A549 (cell line): ENCODE measurements at regions not wholly inside any gene's neighbourhood (a gene's known extent, or its start where the extent isn't known, plus 50 kb on each side); places are given as distances from the start of the nearest gene placed in this dataset.

Experiments
- GATA3 ChIP-seq: IDR thresholded peaks from 2 replicates; pipeline ENCODE4 v1.6.1; 2012; ENCODE audit warnings: borderline replicate concordance
- HOXA7 ChIP-seq: fragments of 250-450 bp; sonication (Bioruptor Pico); IDR thresholded peaks from 2 replicates; pipeline ENCODE4 v1.5.0; 2020; ENCODE audit warnings: mild to moderate bottlenecking, moderate library complexity
- MYC ChIP-seq: IDR thresholded peaks from 2 replicates; pipeline ENCODE4 v1.6.1; 2012; ENCODE audit warnings: mild to moderate bottlenecking, inconsistent platforms, low read length, improper control_type of control experiment, borderline replicate concordance
- NPAS2 ChIP-seq: fragments of 250-450 bp; sonication (Bioruptor Pico); IDR thresholded peaks from 2 replicates; pipeline ENCODE4 v1.8.0; 2022; ENCODE audit warnings: mild to moderate bottlenecking, moderate library complexity, borderline replicate concordance
- NR3C1 ChIP-seq: fragments of >200 bp; sonication (Bioruptor Twin); formaldehyde crosslinking; IDR thresholded peaks from 3 replicates; pipeline ENCODE4 v1.6.1; 2017
- POLR2A ChIP-seq: IDR thresholded peaks from 2 replicates; pipeline ENCODE4 v1.6.1; 2012; ENCODE audit warnings: mild to moderate bottlenecking, low read length
- POLR2AphosphoS2 ChIP-seq: conservative IDR thresholded peaks from 2 replicates; pipeline ENCODE4 v1.6.1; 2012; ENCODE audit warnings: low read length, improper control_type of control experiment, inconsistent platforms
- RCOR1 ChIP-seq: fragments of 150-350 bp; IDR thresholded peaks from 2 replicates; pipeline ENCODE4 v1.6.1; 2014; ENCODE audit warnings: antibody characterized with exemption, low read length, low read depth
- RNF2 ChIP-seq: fragments of 200-600 bp; sonication (generic); IDR thresholded peaks from 2 replicates; pipeline ENCODE4 v1.6.1; 2016; ENCODE audit warnings: low read depth, mild to moderate bottlenecking, antibody characterized with exemption, moderate library complexity, borderline replicate concordance
- SMC3 ChIP-seq: fragments of >200 bp; sonication (Bioruptor Twin); formaldehyde crosslinking; IDR thresholded peaks from 3 replicates; pipeline ENCODE4 v1.6.1; 2018; ENCODE audit warnings: inconsistent platforms
- TF ChIP-seq, protein P1 (sequence below): fragments of >200 bp; sonication (Bioruptor Twin); formaldehyde crosslinking; IDR thresholded peaks from 3 replicates; pipeline ENCODE4 v1.5.1; 2016

GRCh38 chr2:220224691-220225543 is 597.5 kb downstream of the SLC4A3 start:
- no peak for TF ChIP-seq POLR2A
- peak; percentile 41; the same call in 1 of the 3 replicates for TF ChIP-seq SMC3
- TF ChIP-seq, protein P1, sequence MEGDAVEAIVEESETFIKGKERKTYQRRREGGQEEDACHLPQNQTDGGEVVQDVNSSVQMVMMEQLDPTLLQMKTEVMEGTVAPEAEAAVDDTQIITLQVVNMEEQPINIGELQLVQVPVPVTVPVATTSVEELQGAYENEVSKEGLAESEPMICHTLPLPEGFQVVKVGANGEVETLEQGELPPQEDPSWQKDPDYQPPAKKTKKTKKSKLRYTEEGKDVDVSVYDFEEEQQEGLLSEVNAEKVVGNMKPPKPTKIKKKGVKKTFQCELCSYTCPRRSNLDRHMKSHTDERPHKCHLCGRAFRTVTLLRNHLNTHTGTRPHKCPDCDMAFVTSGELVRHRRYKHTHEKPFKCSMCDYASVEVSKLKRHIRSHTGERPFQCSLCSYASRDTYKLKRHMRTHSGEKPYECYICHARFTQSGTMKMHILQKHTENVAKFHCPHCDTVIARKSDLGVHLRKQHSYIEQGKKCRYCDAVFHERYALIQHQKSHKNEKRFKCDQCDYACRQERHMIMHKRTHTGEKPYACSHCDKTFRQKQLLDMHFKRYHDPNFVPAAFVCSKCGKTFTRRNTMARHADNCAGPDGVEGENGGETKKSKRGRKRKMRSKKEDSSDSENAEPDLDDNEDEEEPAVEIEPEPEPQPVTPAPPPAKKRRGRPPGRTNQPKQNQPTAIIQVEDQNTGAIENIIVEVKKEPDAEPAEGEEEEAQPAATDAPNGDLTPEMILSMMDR: no peak
- no peak for TF ChIP-seq MYC
- no peak for TF ChIP-seq NPAS2 (CRISPR knock-in tag)
- no peak for TF ChIP-seq RNF2
- no peak for TF ChIP-seq HOXA7
- no peak for TF ChIP-seq POLR2AphosphoS2
- TF ChIP-seq GATA3: peak; percentile 99
- no peak for TF ChIP-seq NR3C1
- TF ChIP-seq RCOR1: no peak
